GM19025 (cell line): ENCODE measurements at regions not wholly inside any gene's neighbourhood (a gene's known extent, or its start where the extent isn't known, plus 50 kb on each side); places are given as distances from the start of the nearest gene placed in this dataset.
"Not testable (repeated sequence)": the region's sequence is repeated elsewhere in the genome, so short reads cannot be mapped to it uniquely, and the experiment has no call there.

Experiments
- ATAC-seq: cut with Tn5 transposase; IDR thresholded peaks from one replicate; pipeline ENCODE4 v1.9.1; 2021; ENCODE audit warnings: mild to moderate bottlenecking, low read depth, moderate library complexity; ENCODE audit not compliant: unreplicated experiment

DNA sequence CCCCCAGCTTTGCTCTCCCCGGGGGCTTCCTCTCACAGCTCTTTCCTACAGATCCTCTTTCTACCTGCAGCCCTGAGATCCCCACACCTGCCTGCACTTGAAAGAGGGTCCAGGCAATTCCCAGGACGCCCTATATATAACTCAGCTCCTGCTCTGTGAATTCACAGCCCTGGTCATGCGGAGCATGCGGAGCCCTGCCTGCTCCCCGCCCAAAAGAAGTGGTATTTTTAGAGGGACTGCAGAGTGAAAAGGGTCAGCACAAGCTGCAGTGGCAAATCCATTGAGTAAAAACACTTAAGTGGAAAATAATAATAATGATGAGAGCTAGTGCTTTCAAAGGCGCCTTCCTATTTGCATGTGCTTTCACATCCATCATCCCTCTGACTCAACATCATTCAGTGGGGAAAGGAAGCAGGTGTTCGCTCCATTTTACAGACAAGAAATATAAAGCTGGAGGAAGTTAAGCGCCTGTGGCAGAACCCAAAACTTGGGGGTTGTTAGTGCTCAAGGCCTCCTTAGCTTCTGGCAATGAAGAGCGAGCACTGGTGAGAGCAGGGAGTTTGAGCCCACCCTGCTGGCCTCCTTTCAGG, 76.3 kb upstream of the LIPC start:
- ATAC-seq = no peak

DNA sequence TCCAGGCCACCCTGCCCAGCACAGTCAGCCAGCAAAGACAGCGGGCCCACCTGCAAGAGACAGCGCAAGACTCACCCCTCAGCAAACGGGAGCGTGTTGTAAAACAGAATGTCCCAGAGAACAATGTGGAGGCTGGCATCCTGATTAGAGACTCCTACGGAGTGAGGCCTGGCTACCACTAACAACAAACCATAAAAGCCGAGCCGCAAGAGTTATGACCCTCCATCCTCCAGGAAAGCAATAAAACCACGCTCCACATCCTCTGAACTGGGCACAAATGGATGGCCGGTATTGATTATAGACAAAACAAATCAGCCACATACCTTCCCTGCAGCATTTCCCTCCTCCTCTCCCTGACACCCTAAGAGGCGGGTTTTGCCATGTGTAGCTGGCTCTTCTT, 75.8 kb upstream of the LIPC start:
- no peak for ATAC-seq

DNA sequence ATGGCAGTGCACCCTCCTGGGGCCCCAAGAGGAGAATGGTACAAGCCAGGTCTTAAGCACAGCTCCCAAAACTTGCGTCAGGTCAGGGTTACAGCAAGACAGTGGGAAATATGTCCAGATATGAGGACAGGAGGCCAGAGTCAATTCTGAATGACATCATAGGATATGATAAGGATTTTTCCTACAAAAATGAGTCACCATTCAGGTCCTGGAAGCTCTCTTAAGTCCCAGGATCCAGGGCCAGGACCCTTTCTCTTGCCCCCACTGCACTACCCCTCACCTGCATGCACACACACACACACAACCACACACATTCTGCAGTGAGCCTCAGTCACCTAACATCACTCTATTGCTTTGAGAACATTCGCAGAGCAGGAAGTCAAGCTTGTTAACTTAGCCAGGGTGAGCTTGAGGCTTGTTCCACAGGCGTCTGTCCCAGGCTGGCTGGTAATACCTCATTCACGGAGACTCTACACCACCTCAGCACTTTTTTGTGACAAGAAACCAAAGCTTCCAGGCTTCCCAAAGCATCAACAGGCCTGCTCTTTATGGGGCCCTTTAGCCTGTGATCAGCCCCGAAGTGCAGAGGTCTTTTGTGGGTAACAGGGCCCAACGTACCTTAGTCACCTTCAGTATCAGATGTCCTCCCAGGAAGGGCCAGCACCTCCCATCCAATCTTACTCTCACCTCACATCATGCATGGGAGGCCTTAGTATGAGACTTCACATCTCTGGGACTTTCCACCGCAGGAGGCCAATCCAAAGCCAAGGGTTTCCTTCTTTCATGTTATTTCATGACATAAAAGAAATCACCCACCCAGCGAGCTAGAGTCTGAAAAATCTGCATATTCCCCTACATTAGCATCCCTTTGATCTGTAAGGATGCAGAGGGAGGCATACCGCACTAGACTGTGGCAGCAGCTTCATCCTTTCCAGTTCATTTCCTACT, 74.0 kb upstream of the LIPC start:
- ATAC-seq = no peak

DNA sequence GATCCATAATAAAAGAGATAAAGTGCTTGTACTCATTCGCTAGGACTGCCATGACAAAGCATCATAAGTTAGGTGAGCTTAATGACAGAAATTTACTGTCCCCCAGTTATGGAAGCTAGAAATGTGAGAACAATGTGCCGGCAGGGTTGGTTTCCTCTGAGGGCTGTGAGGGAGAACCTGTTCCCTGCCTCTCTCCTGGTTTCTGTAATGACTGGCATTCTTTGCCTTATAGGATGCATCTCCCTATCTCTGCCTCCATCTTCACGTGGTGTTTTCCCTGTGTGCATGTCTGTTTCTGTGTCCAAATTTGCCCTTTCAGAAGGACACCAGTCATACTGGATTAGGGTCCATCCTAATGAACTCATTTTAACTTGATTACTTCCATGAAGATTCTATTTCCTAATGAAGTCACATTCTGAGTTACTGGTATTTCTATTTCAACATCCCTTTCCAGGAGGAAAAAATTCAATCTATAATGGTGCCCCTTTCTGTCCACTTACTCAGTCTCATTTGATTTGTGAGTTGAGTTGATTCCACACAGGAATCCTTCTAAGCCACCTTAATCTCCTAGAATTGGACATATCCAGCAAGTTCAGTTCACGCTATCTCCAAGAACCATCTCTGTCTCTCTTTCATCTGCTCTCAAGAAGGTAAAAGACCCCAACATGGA, 71.2 kb upstream of the LIPC start:
- ATAC-seq = no peak

DNA sequence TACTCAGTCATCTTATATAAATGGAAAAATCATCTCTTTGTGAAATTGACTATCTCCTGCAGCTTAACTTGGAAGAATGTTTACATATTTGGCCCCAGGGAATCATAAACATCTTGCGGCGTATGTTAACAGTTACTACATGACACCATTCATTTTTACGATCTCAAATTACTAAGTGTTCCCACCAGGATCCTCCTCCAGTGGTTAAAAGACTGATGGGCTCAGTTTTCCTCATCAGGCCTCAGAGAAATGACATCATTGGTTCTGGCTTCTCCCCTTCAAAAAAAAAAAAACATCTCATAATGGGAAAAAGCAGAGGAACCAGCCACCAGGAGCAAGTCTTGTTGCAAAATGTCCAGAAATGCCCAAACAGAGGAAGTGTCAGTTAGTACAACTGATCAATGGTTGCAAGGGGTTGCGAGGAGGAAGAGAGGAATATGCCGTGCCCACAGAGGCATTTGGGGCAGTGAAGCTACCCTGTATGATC, 70.5 kb upstream of the LIPC start:
- ATAC-seq = no peak

DNA sequence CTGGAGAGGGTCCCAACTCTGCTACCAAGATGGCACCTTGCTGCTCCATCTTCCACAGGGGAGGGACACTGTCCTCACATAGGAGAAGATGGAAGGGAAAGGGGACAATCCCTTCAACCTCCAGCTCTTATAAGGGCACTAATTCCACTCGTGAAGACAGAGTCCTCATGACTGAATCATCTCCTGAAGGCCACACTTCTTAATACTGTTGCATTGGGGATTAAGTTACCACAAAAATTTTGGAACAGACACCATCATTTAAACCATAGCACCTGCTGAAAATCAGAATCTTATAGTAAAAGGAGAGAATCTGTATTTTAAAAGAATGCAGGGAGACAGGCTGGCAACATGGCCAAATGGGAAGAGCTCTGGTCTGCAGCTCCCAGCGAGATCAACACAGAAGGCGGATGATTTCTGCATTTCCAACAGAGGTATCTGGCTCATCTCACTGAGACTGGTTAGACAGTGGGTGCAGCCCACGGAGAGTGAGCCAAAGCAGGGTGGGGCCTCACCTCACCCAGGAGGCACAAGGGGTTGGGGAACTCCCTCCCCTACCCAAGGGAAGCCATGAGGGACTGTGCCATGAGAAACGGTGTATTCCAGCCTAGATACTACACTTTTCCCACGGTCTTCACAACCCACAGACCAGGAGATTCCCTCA, 69.4 kb upstream of the LIPC start:
- no peak for ATAC-seq

DNA sequence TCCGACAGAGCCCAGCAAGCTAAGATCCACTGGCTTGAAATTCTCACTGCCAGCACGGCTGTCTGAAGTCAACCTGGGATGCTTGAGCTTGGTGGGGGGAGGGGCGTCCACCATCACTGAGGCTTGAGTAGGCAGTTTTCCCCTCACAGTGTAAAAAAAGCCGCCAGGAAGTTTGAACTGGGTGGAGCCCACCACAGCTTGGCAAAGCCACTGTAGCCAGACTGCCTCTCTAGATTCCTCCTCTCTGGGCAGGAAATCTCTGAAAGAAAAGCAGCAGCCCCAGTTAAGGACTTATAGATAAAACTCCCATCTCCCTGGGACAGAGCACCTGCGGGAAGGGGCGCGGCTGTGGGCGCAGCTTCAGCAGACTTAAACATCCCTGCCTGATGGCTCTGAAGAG, 68.7 kb upstream of the LIPC start:
- ATAC-seq = not testable (repeated sequence)

DNA sequence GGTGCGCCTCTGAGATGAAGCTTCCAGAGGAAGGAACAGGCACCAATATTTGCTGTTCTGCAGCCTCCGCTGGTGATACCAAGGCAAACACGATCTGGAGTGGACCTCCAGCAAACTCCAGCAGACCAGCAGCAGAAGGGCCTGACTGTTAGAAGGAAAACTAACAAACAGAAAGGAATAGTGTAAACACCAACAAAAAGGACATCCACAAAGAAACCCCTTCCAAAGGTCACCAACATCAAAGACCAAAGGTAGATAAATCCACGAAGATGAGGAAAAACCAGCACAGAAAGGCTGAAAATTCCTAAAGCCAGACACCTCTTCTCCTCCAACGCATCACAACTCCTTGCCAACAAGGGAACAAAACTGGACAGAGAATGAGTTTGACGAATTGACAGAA, 68.1 kb upstream of the LIPC start:
- ATAC-seq = not testable (repeated sequence)

DNA sequence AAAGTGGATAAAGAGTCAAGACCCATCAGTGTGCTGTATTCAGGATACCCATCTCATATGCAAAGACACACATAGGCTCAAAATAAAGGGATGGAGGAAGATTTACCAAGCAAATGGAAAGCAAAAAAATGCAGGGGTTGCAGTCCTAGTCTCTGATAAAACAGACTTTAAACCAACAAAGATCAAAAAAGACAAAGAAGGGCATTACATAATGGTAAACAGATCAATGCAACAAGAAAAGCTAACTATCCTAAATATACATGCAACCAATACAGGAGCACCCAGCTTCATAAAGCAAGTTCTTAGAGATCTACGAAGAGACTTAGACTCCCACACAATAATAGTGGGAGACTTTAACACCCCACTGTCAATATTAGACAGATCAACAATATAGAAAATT, 66.7 kb upstream of the LIPC start:
- ATAC-seq = not testable (repeated sequence)

DNA sequence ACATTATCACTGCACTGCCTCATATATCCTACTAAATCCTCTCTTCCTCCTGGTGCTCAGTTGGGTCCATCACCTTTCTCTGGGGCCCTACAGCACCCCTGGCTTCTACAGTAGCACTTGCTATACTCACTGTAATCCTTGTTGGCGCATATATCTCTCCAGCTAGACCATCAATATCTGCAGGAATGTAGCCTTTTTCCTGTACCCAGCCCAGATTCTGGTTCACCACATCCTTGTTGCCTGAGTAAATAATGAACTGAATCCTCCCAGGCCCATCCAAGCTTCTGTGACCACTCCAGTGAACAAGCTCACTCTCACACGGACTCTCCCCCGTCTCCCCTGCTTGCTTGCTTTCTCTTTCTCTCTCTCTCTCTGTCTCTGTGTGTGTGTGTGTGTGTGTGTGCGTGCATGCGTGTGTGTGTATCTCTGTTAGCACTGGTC, 62.5 kb upstream of the LIPC start:
- ATAC-seq = no peak

DNA sequence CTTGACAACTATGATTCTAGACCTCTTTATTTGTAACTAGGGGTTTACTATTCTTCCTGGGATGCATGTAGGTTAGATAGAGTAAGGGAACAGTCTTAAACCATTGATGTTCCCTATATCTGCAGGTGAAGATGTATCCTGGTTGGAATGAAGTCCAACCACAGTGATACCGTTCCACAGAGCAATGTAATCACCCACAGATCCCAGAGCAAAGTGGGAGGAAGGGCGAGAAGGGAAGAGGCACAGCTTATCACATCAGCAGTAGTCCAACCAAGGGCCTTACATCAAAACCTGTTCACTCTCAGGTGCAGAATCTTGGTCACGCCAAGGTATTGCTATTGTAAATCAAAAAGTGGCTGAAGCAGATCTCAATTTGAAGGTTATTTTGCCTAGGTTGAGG, 61.8 kb upstream of the LIPC start:
- ATAC-seq = no peak

DNA sequence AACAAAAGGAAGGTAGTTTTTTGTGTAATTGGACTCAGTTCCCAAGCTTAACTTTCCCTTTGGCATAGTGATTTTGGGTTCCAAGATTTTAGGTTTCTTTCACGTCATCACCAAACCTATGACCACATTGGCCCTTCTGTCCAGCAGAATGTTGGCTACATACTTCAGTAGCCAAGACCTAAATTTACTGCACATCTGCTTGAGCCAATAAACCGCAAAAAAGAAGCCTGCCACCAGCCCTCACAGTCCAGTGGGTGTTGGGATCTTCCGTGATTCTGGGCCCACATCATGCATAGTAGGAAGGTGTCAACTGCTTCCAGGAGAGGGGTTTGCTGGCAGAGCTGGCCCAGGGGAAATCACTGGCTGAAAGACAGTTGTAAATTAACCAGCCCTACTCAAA, 57.6 kb upstream of the LIPC start:
- no peak for ATAC-seq

DNA sequence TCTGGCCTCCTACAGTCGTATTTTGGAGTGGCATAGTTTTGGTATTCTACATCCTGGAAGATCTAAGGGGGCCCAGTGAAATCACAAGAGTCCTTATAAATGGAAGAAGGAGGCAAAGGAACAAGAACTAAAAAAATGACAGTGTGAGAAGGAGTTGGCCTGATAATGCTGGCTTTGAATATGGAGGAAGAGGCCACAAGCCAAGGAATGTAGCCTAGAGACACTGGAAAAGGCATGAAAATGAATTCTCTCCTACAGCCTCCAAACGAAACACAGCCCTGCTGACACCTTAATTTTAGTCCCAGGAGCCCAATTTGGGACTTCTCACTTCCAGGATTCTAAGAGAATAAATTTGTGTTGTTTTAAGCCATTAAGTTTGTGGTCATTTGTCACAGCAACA, 54.6 kb upstream of the LIPC start:
- ATAC-seq = no peak

DNA sequence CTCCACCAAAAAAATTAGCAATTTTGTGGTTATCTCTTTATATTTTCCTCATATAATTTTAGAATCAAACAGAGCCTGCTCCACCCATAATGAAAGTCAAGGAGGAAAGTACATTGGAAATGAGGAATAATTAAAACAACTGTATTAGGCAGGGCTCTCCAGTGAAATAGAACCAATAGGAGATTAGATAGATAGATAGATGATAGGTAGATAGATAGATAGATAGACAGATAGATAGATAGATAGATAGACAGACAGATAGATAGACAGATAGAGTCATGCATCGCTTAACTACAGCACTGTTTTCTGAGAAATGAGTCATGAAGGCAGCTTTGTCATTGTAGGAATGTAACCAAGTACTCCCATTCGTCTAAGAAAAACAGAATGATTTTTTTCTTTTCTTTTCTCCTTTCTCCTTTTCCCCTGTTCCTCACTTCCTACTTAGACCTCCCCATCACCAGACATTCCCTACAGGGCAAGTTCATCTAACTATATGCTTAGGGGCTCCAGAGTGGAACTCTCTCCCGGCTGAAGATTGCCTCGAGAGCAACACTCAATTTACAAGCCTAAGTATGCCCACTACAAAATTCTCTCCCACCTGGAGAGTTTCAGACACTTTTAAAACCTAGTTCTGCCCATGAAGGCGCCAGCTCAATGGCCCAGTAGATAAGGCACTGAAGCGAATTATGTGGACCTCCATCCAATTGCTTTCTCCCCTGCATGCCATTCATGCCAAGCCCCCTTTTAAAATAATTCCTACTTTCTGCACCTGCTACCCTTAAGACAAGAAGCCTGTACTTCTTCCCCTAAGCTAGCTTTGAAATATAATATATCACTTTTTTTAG, 53.3 kb upstream of the LIPC start:
- no peak for ATAC-seq

DNA sequence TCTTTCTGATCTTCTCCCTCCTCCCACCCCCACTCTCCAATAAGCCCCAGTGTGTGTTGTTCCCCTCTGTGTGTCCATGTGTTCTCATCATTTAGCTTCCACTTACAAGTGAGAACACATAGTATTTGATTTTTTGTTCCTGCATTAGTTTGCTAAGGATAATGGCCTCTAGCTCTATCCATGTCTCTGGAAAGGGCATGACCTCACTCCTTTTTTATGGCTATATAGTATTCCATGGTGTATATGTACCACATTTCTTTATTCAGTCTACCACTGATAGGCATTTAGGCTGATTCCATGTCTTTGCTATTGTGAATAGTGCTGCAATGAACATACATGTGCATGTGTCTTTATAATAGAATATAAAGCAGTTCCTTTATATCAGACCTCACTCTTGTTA, 52.3 kb upstream of the LIPC start:
- not testable (repeated sequence) for ATAC-seq

DNA sequence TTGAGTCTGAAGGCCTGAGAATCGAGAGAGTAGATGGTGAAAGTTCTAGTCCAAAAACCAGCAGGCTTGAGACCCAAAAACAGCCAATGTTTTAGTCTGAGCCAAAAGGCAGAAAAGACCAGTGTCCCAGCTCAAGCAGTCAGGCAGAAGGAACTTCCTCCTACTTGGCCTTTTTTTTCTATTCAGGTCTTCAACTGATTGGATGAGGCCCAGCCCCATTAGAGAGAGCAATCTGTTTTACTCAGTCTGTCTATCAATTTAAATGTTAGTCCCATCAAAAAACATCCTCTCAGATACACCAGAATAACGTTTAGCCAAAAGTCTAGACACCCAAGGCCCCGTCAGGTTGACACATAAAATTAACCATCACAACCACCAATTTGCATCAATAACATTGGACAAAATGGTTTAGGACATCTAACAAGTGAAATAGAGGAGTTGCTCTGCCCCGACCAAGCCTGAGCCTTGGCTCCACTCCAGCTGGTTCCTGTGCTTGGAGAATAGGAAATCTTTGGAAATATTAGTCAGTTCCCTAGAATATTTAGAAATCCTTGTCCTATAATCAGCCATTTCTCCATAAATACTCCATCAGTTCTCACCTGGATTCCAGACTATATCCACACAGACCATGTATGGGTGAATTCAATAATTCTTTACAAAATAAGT, 51.4 kb upstream of the LIPC start:
- no peak for ATAC-seq

DNA sequence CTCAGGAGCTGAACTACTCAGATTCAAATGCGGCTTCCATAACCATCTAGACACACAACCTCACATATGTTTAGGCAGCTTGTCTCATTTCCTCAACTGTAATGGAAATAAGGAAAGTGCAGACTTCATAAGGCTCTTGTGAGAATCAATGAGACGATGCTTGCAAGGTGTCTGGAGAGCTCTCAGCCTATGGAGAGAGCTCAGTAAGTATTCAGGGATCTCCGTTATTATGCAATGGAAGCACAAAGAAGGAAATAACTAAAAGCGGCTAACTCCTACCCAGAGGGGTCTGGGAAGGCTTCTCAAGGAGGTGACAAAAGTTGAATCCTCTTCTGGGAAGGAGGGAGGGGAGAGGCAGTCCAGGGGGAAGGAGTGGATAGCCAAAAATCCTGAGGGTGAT, 50.1 kb upstream of the LIPC start:
- ATAC-seq = no peak
